ENCODE measurements at regions not wholly inside any gene's neighbourhood (a gene's known extent, or its start where the extent isn't known, plus 50 kb on each side); places are given as distances from the start of the nearest gene placed in this dataset.

DNA sequence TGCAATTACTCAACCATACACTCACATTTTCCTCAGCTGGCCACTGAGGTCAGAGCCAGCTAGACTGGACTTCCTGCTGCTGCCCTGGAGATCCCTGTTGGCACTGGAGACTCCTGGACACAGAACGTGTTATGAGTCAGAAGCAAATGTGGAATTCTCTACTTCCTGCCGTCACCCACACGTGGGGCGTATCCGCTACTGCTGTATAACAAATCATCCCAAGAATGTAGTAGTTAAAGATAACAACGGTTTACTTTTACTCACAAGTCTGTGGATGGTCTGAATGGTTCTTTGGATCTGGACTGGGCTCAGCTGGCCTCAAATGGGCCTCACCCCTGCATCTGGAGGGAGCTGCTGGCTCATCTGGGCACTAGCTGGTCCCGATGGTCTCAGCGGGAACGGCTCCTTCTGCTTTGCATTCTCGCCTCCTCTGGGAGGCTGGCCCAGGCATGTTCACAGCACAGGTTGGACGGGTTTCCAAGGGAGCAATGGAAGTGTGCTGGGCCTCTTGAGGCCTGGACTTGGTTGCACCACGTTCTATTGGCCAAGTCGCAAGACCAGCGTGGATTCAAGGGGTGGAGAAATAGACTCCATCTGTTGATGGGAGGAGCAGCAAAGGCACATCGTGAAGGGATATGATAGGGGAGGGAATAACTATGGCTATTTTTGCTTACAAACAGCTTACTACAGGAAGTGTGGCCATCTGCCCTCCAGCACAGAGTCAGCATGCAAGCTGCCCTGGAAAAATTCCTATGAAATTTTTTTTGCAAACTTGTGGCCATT, 118.5 kb downstream of the SNX5 start:
- H3K27me3 ChIP-seq (ENCODE audit: control insufficient read depth, insufficient read depth, low read length): no peaks in the 10 kb centered on the region
- peaks cover 59% of the 10 kb centered on the region for H3K4me1 ChIP-seq (ENCODE audit: control insufficient read depth, insufficient read depth, low read length)
- no peaks in the 10 kb centered on the region for H3K9me3 ChIP-seq (ENCODE audit: control insufficient read depth, low read length)
- no peak overlapping the region for H3K4me3 ChIP-seq (ENCODE audit: low read length)
- H3K36me3 ChIP-seq (ENCODE audit: control insufficient read depth, insufficient read depth, low read length): no peaks in the 10 kb centered on the region
- H3K9ac ChIP-seq (ENCODE audit: low read length): no peak overlapping the region

DNA sequence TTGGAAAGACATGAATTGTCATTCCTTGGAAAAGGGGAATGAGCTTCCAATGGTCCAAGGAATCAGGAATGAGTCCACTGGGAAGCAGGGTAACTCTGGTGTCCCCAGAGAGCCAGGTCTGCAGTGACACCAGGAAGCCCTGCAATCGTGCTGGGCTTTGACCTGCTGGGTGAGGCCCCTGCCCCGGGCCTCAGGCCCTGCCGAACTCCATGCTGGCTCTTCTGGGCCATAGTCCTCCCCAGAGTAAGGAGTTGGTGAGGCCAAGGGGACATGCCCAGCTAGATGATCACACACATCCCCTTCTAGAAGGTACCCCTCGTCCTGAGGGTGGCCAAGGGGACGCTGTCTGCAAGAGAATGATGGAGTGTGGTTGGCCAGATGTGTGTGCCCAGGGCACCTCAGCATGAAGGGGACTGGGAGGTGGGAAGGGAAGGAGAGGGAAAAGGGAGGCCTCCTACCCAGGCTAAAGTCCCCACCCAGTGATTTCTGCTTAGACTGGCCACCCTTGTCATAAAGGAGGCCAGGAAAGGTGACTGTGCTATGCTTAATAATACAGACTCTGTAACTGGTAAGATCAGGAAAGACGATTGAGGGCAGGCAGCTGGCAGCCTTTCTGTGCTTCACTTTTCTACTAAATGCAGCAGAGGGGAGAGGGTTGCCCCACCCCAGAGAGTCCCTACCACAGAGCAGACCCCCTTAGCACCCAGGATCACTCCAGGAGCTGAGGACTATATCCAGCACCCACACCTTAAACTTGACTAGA, 119.3 kb downstream of the SNX5 start:
- Histone ChIP-seq H3K27me3 (ENCODE audit: control insufficient read depth, insufficient read depth, low read length) (no peaks in the 10 kb centered on the region), H3K9ac (ENCODE audit: low read length) (no peak overlapping the region), H3K4me1 (ENCODE audit: control insufficient read depth, insufficient read depth, low read length) (peaks cover 55% of the 10 kb centered on the region), H3K4me3 (ENCODE audit: low read length) (no peak overlapping the region), H3K9me3 (ENCODE audit: control insufficient read depth, low read length) (no peaks in the 10 kb centered on the region), H3K36me3 (ENCODE audit: control insufficient read depth, insufficient read depth, low read length) (no peaks in the 10 kb centered on the region)

DNA sequence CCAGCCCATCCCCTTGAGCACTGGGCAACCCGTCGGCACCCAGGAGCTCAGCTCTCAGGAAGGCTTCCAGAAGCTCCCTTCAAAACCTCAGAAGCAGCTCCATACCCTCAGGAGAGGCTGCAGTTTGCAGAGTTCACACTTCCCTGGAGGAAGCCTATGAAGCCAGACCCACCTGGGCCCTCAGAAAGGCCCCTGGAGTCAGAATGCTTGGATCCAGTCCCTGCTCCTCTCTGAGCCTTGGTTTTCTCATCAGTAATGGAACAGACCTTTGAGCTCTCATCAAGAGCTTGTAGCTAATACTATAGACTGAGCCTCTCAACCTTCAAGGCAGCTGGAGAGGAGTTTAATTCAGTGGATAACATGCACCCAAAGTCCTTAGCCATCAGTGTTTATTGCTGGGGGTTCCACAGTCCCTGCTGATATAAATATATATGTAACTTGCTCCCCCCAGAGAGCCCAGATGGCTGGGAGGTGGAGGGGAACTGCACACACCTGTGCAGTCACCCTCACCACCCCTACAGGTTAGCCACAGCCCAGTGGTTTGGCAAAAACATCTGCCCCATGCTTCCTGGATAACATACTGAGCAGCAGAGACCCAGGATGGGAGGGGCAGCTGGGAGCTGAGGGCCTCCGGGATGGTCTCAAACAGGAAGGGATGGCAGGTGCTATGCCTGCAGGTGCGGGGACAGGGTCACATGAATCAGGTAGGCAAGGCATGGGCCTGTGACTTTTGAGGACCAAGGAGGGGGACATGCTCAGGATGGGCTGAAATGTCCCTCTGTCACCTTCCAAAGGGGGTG, 120.1 kb downstream of the SNX5 start:
- Histone ChIP-seq H3K36me3 (ENCODE audit: control insufficient read depth, insufficient read depth, low read length) (no peaks in the 10 kb centered on the region), H3K4me3 (ENCODE audit: low read length) (no peak overlapping the region), H3K9ac (ENCODE audit: low read length) (no peak overlapping the region), H3K9me3 (ENCODE audit: control insufficient read depth, low read length) (no peaks in the 10 kb centered on the region), H3K27me3 (ENCODE audit: control insufficient read depth, insufficient read depth, low read length) (no peaks in the 10 kb centered on the region), H3K4me1 (ENCODE audit: control insufficient read depth, insufficient read depth, low read length) (peaks cover 54% of the 10 kb centered on the region)

DNA sequence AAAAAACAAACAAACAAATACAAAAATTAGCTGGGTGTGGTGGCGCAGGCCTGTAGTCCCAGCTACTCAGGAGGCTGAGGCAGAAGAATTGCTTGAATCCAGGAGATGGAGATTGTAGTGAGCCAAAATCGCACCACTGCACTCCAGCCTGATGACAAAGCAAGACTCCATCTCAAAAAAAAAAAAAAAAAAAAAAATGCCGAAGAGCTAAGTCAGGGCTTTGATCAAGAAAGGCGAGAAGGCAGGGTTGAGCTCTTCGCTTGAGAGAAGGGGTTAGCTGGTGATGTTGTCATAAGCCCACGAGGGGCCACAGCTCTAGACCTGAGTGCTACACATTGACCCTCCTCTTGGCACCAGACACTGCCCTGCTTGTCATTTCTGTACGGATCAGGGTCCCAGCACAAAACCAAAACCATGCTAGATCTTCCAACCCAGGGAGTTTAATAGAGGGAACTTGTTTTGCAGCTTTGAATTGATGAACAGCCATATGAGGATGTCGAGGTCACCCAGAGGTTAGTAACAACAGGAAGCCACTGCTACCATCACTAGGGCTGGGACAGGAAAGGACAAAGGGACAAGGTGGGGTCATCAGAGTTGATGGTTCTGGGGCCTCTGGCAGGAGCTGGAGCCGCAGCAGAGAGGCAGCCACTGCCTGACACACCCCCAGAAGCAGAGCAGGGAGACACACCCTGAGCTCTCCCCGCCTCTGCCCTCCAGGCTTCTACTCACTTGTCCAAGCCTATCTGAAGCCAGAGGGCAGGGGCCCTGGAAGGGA, 122.7 kb downstream of the SNX5 start:
- H3K36me3 ChIP-seq (ENCODE audit: control insufficient read depth, insufficient read depth, low read length): no peaks in the 10 kb centered on the region
- H3K27me3 ChIP-seq (ENCODE audit: control insufficient read depth, insufficient read depth, low read length): no peaks in the 10 kb centered on the region
- no peak overlapping the region for H3K9ac ChIP-seq (ENCODE audit: low read length)
- no peak overlapping the region for H3K4me3 ChIP-seq (ENCODE audit: low read length)
- peaks cover 45% of the 10 kb centered on the region for H3K4me1 ChIP-seq (ENCODE audit: control insufficient read depth, insufficient read depth, low read length)
- no peaks in the 10 kb centered on the region for H3K9me3 ChIP-seq (ENCODE audit: control insufficient read depth, low read length)

DNA sequence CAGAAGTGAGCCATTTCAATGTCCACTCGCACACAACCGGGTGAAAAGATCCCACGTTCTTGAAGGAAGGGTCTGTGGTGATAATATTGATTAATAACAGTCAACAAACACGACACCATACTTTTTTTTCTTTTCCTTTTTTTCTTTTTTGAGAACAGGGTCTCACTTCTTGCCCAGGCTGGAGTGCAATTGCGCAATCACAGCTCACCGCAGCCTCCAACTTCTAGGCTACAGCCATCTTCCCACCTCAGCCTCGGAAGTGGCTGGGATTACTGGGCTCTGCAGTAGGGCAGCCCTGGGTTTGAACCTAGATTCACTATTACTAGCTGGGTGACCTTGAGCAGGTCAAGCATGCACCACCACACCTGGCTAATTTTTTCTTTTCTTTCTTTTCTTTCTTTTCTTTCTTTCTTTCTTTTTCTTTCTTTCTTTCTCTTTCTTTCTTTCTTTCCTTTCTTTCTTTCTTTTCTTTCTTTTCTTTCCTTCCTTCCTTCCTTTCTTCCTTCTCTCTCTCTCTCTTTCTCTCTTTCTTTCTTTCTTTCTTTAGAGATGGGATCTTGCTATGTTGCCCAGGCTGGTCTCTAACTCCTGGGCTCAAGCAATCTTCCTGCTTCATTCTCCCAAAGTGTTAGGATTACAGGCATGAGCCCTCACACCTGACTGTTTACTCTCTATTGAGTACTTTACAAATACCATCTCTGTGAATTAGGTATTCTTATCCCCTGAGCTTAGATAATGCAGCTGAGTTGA, 123.9 kb downstream of the SNX5 start:
- Histone ChIP-seq H3K27me3 (ENCODE audit: control insufficient read depth, insufficient read depth, low read length) (no peaks in the 10 kb centered on the region), H3K9me3 (ENCODE audit: control insufficient read depth, low read length) (no peaks in the 10 kb centered on the region), H3K9ac (ENCODE audit: low read length) (no peak overlapping the region), H3K36me3 (ENCODE audit: control insufficient read depth, insufficient read depth, low read length) (no peaks in the 10 kb centered on the region), H3K4me3 (ENCODE audit: low read length) (no peak overlapping the region), H3K4me1 (ENCODE audit: control insufficient read depth, insufficient read depth, low read length) (peaks cover 36% of the 10 kb centered on the region)

DNA sequence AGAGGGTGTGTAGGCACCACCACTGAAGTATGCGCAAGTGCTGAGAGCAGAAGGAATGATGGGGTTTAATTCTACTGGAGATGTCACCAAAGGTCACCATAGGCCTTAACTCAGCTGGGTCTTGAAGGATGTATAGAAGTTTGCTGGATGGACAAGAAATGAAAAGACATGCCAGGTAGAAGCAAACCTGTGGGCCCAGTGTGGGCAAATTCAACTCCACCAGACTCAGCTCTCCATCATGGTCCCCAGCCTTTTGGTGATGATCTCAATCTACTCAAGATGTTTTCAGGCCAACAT, 124.5 kb downstream of the SNX5 start:
- H3K9ac ChIP-seq (ENCODE audit: low read length): no peak overlapping the region
- H3K4me1 ChIP-seq (ENCODE audit: control insufficient read depth, insufficient read depth, low read length): peaks cover 30% of the 10 kb centered on the region
- H3K36me3 ChIP-seq (ENCODE audit: control insufficient read depth, insufficient read depth, low read length): no peaks in the 10 kb centered on the region
- no peak overlapping the region for H3K4me3 ChIP-seq (ENCODE audit: low read length)
- H3K9me3 ChIP-seq (ENCODE audit: control insufficient read depth, low read length): no peaks in the 10 kb centered on the region
- H3K27me3 ChIP-seq (ENCODE audit: control insufficient read depth, insufficient read depth, low read length): no peaks in the 10 kb centered on the region

DNA sequence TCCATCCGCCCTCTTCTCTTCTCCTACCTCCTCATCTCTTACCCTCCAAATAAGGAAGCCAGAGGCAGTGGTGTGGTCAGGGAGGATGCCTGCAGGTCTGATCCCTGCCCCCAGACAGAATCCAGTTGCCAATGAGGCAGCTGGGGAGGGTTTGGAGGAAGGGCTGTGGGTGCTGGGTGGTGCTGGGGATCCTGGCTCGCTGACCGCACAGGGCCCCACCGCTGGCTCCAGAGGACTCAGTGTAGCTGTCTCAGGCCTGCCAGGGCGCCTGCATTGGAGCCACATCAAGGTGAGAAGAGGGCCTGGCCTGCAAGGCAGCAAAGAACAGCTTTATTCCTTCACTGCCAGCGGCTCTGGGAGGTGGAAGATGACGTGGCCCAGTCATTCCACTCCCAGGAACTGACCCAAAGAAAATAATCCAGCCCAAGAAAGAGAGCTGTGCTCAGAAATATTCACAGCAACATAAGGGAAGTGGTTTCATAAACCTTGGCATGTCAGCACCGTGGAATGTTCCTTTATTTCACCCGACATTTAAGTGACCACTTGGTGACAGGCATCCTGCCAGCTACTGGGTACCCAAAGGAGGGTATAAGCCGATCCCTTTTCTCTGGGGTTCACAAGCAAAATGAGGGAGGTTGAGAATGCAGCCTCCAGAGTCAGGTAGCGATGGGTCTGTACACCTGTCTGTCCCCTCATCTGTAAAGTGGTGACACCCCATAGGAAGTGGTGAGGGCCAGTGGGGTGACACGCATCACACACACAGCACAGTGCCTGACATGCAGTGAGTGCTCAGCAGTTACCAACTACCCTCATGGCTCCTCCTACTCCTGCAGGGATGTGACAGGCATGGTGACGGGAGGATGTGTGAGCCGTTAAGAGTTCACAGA, 125.1 kb downstream of the SNX5 start:
- Histone ChIP-seq H3K4me3 (ENCODE audit: low read length) (no peak overlapping the region), H3K9ac (ENCODE audit: low read length) (no peak overlapping the region), H3K27me3 (ENCODE audit: control insufficient read depth, insufficient read depth, low read length) (no peaks in the 10 kb centered on the region), H3K4me1 (ENCODE audit: control insufficient read depth, insufficient read depth, low read length) (peaks cover 24% of the 10 kb centered on the region), H3K36me3 (ENCODE audit: control insufficient read depth, insufficient read depth, low read length) (no peaks in the 10 kb centered on the region), H3K9me3 (ENCODE audit: control insufficient read depth, low read length) (no peaks in the 10 kb centered on the region)

DNA sequence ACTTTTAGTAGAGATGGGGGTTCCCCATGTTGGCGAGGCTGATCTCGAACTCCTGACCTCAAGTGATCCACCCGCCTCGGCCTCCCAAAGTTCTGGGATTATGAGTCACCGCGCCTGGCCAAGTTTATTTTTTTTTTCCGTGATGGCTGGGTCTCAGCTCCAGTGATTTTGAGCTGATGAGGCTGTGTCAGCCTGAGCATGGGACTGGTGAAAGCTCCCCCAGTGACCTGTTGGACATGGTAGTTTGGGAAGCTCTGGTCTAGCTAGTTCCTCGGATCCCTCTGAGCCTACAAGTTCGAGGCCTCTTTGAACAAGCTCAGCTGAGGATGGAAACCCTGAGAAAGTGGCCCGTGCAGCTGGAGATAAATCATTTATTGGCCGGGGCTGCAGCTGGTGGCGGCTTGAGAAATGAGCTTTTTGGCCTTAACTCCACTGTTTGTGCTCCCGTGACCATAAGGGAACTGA, 126.8 kb downstream of the SNX5 start:
- no peaks in the 10 kb centered on the region for H3K9me3 ChIP-seq (ENCODE audit: control insufficient read depth, low read length)
- H3K36me3 ChIP-seq (ENCODE audit: control insufficient read depth, insufficient read depth, low read length): no peaks in the 10 kb centered on the region
- H3K27me3 ChIP-seq (ENCODE audit: control insufficient read depth, insufficient read depth, low read length): no peaks in the 10 kb centered on the region
- no peak overlapping the region for H3K4me3 ChIP-seq (ENCODE audit: low read length)
- H3K9ac ChIP-seq (ENCODE audit: low read length): no peak overlapping the region
- peaks cover 20% of the 10 kb centered on the region for H3K4me1 ChIP-seq (ENCODE audit: control insufficient read depth, insufficient read depth, low read length)

DNA sequence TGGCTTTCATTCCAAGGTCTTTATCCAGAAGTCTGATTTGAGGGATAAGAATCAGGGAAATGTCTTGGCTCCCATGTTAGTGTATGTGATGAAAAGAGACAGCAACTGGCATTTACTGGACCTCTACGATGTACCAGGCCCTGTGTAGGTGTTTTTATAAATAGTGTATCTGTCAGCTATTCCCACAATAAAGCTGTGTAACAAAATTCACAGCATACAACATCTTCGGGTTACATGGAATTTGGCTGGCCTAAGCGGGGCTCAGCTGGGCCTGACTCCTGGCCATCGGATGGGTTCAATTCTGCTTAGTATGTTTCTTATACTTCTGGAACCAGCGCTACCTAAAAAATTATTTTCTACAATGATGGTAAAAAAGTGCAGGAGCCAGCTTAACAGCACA, 128.2 kb downstream of the SNX5 start:
- Histone ChIP-seq H3K9ac (ENCODE audit: low read length) (no peak overlapping the region), H3K36me3 (ENCODE audit: control insufficient read depth, insufficient read depth, low read length) (no peaks in the 10 kb centered on the region), H3K4me1 (ENCODE audit: control insufficient read depth, insufficient read depth, low read length) (peaks cover 15% of the 10 kb centered on the region), H3K4me3 (ENCODE audit: low read length) (no peak overlapping the region), H3K27me3 (ENCODE audit: control insufficient read depth, insufficient read depth, low read length) (no peaks in the 10 kb centered on the region), H3K9me3 (ENCODE audit: control insufficient read depth, low read length) (no peaks in the 10 kb centered on the region)

DNA sequence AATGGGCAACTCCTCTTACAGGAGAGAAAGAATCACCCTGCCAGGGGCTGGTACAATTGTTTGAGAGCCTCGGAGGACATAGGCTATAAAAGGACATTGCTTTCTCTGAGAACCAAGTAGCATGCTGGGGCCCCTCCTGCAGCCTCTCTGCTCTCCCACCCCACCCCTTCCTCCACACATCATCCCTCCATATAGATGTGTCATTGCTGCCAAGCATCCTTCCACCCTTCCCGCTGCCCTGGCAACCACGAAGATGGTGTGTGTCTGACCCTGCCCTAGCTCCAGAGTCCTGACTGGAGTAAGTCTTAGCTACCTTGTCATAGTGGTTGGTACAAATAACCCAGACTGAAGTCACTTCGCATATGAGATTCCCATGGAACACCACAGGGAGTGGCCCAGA, 129.7 kb downstream of the SNX5 start:
- H3K4me1 ChIP-seq (ENCODE audit: control insufficient read depth, insufficient read depth, low read length): peaks cover 18% of the 10 kb centered on the region

More for the DNA sequence above, 129.7 kb downstream of the SNX5 start:
- Histone ChIP-seq H3K4me3 (ENCODE audit: low read length) (no peak overlapping the region), H3K27me3 (ENCODE audit: control insufficient read depth, insufficient read depth, low read length) (no peaks in the 10 kb centered on the region), H3K36me3 (ENCODE audit: control insufficient read depth, insufficient read depth, low read length) (no peaks in the 10 kb centered on the region), H3K9me3 (ENCODE audit: control insufficient read depth, low read length) (no peaks in the 10 kb centered on the region), H3K9ac (ENCODE audit: low read length) (no peak overlapping the region)

Measured in mucosa of stomach (tissue), 1 donor.